Neural cell (in vitro differentiated cells): ENCODE measurements at regions not wholly inside any gene's neighbourhood (a gene's known extent, or its start where the extent isn't known, plus 50 kb on each side); places are given as distances from the start of the nearest gene placed in this dataset.

ENCODE experiments used
- EP300 ChIP-seq: fragments of 450-650 bp; conservative IDR thresholded peaks from 2 replicates; pipeline ENCODE4 v1.6.1; 2014; ENCODE audit warnings: antibody characterized with exemption, mild to moderate bottlenecking, moderate library complexity; ENCODE audit not compliant: poor library complexity, severe bottlenecking
- EZH2 ChIP-seq: fragments of 200-600, 300-800 bp; shearing (Covaris generic), sonication (generic); IDR thresholded peaks from 2 replicates; pipeline ENCODE4 v1.6.1; 2014; ENCODE audit warnings: antibody characterized with exemption, low read length, borderline replicate concordance, mild to moderate bottlenecking; ENCODE audit not compliant: insufficient read depth, poor library complexity, severe bottlenecking
- POLR2AphosphoS5 ChIP-seq: IDR thresholded peaks from 2 replicates; pipeline ENCODE4 v1.6.1; 2012
- RAD21 ChIP-seq: fragments of 450-650 bp; conservative IDR thresholded peaks from 2 replicates; pipeline ENCODE4 v1.6.1; 2014; ENCODE audit warnings: antibody characterized with exemption, mild to moderate bottlenecking, moderate library complexity
- SMC3 ChIP-seq: fragments of 450-650 bp; conservative IDR thresholded peaks from 2 replicates; pipeline ENCODE4 v1.6.1; 2014; ENCODE audit warnings: antibody characterized with exemption, mild to moderate bottlenecking, moderate library complexity; ENCODE audit not compliant: poor library complexity
- TAF1 ChIP-seq: IDR thresholded peaks from 2 replicates; pipeline ENCODE4 v1.6.1; 2012; ENCODE audit warnings: low read depth
- TF ChIP-seq, protein P1 (sequence below): fragments of 450-650 bp; IDR thresholded peaks from 2 replicates; pipeline ENCODE4 v1.5.1; 2014; ENCODE audit warnings: antibody characterized with exemption, mild to moderate bottlenecking, moderate library complexity; ENCODE audit not compliant: poor library complexity, severe bottlenecking
- TF ChIP-seq, protein P2 (sequence below): IDR thresholded peaks from 2 replicates; pipeline ENCODE4 v1.6.1; 2012; ENCODE audit warnings: borderline replicate concordance

DNA sequence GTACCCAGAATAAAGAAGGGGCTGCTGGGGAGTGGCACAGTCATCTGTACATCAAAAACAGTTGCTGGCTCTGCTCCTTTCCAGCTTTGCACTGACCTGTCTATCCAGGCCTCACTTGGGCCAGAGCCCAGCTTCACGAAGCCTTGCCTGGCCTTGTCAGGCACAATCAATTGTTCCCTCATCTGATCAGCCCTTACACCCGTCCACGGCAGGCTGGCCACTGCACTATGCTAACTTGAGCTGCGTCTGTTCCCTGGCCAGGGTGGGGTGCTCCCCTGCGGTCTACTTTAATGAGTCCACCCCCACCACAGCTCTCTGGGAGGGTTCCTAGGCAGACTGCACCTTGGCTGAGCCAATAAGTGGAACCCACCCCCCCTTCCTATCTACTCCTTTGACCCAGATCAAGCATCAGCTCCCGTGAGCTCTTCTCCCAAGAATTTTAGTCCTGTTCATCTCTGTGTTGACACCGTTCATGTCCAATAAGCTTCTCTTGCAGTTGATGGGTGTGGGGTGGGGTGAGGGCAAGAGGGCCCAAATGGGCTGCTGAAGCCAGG is 74.3 kb upstream of the MLN start:
- no peak for TF ChIP-seq EP300
- TF ChIP-seq, protein P1, sequence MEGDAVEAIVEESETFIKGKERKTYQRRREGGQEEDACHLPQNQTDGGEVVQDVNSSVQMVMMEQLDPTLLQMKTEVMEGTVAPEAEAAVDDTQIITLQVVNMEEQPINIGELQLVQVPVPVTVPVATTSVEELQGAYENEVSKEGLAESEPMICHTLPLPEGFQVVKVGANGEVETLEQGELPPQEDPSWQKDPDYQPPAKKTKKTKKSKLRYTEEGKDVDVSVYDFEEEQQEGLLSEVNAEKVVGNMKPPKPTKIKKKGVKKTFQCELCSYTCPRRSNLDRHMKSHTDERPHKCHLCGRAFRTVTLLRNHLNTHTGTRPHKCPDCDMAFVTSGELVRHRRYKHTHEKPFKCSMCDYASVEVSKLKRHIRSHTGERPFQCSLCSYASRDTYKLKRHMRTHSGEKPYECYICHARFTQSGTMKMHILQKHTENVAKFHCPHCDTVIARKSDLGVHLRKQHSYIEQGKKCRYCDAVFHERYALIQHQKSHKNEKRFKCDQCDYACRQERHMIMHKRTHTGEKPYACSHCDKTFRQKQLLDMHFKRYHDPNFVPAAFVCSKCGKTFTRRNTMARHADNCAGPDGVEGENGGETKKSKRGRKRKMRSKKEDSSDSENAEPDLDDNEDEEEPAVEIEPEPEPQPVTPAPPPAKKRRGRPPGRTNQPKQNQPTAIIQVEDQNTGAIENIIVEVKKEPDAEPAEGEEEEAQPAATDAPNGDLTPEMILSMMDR, result no peak
- TF ChIP-seq POLR2AphosphoS5, result no peak
- TF ChIP-seq TAF1, result no peak
- no peak for TF ChIP-seq RAD21
- TF ChIP-seq EZH2, result no peak
- TF ChIP-seq SMC3, result no peak
- TF ChIP-seq, protein P2, sequence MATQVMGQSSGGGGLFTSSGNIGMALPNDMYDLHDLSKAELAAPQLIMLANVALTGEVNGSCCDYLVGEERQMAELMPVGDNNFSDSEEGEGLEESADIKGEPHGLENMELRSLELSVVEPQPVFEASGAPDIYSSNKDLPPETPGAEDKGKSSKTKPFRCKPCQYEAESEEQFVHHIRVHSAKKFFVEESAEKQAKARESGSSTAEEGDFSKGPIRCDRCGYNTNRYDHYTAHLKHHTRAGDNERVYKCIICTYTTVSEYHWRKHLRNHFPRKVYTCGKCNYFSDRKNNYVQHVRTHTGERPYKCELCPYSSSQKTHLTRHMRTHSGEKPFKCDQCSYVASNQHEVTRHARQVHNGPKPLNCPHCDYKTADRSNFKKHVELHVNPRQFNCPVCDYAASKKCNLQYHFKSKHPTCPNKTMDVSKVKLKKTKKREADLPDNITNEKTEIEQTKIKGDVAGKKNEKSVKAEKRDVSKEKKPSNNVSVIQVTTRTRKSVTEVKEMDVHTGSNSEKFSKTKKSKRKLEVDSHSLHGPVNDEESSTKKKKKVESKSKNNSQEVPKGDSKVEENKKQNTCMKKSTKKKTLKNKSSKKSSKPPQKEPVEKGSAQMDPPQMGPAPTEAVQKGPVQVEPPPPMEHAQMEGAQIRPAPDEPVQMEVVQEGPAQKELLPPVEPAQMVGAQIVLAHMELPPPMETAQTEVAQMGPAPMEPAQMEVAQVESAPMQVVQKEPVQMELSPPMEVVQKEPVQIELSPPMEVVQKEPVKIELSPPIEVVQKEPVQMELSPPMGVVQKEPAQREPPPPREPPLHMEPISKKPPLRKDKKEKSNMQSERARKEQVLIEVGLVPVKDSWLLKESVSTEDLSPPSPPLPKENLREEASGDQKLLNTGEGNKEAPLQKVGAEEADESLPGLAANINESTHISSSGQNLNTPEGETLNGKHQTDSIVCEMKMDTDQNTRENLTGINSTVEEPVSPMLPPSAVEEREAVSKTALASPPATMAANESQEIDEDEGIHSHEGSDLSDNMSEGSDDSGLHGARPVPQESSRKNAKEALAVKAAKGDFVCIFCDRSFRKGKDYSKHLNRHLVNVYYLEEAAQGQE, result no peak
